ENCODE measurements at regions not wholly inside any gene's neighbourhood (a gene's known extent, or its start where the extent isn't known, plus 50 kb on each side); places are given as distances from the start of the nearest gene placed in this dataset.

DNA sequence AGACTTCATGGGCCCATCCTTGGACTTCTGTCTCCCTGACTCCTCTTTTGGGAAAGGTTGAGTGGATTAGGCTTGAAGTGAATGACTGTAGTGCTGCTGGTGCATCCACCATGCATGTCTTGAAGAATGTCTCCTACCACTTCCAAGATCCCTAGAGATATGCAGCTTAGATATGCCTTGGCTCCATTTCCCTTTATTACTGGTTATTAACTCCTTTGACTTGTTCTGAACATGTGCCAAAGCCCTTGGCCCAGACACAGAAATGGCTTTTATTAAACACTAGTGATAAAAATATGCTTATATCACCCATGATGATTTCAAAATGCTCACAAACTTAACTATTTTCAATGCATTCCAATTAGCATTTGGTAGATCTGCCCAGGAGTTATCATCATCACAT, 90.0 kb upstream of the SLC14A2 start (continued):
- TF ChIP-seq, protein P1, sequence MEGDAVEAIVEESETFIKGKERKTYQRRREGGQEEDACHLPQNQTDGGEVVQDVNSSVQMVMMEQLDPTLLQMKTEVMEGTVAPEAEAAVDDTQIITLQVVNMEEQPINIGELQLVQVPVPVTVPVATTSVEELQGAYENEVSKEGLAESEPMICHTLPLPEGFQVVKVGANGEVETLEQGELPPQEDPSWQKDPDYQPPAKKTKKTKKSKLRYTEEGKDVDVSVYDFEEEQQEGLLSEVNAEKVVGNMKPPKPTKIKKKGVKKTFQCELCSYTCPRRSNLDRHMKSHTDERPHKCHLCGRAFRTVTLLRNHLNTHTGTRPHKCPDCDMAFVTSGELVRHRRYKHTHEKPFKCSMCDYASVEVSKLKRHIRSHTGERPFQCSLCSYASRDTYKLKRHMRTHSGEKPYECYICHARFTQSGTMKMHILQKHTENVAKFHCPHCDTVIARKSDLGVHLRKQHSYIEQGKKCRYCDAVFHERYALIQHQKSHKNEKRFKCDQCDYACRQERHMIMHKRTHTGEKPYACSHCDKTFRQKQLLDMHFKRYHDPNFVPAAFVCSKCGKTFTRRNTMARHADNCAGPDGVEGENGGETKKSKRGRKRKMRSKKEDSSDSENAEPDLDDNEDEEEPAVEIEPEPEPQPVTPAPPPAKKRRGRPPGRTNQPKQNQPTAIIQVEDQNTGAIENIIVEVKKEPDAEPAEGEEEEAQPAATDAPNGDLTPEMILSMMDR (conservative IDR thresholded peaks at IDR 0.05; ENCODE audit: low read depth in 2 of 2) = no peak
- TF ChIP-seq STAT1 (IDR thresholded peaks at IDR 0.05; ENCODE audit: unreplicated experiment) = no peak
- TF ChIP-seq CREB1 (CRISPR knock-in tag; IDR thresholded peaks at IDR 0.05; ENCODE audit: low read depth) = no peak
- TF ChIP-seq, protein P2, sequence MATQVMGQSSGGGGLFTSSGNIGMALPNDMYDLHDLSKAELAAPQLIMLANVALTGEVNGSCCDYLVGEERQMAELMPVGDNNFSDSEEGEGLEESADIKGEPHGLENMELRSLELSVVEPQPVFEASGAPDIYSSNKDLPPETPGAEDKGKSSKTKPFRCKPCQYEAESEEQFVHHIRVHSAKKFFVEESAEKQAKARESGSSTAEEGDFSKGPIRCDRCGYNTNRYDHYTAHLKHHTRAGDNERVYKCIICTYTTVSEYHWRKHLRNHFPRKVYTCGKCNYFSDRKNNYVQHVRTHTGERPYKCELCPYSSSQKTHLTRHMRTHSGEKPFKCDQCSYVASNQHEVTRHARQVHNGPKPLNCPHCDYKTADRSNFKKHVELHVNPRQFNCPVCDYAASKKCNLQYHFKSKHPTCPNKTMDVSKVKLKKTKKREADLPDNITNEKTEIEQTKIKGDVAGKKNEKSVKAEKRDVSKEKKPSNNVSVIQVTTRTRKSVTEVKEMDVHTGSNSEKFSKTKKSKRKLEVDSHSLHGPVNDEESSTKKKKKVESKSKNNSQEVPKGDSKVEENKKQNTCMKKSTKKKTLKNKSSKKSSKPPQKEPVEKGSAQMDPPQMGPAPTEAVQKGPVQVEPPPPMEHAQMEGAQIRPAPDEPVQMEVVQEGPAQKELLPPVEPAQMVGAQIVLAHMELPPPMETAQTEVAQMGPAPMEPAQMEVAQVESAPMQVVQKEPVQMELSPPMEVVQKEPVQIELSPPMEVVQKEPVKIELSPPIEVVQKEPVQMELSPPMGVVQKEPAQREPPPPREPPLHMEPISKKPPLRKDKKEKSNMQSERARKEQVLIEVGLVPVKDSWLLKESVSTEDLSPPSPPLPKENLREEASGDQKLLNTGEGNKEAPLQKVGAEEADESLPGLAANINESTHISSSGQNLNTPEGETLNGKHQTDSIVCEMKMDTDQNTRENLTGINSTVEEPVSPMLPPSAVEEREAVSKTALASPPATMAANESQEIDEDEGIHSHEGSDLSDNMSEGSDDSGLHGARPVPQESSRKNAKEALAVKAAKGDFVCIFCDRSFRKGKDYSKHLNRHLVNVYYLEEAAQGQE (IDR thresholded peaks at IDR 0.05; ENCODE audit: unreplicated experiment) = no peak

DNA sequence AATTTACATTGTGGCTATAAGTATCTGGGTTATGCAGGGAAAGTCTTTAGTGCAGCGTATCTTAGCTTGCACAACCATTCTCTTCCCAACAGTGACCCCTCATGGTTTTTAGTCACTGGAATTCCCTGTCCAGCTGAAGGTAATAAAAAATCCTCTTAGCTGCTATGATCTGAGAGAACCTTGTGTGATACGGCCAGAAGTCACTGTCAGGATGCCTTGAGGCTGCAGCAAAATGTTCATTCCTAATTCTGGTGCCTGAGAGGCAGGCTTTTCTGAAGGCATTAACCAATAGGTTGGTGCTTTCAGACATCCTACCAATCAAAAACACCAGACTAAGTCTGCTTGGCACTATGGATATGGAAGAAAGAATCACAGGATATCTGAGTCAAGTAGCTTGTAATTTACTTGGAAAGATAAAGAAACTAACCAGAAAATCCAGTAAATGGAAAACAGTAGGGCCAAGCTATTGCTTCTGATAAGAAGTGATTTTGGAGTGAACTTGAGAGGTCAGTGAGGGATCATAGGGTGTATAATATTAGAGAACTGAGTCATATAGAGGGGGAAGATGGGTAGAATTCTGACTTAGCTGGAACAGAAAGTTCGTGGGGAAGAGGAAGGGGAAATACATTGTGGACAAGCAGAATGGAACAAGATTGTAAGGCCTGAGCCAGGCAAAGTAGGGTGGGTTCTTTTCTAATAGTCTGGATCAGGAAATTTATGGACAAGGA, 89.0 kb upstream of the SLC14A2 start:
- H3K4me2 ChIP-seq = no peak overlapping the region
- no peaks in the 10 kb centered on the region for H4K20me1 ChIP-seq (replicated peaks; ENCODE audit: insufficient read depth)
- H2AFZ ChIP-seq = no peak overlapping the region
- no peaks in the 10 kb centered on the region; the same call in 2 of the 3 replicates for H3K4me1 Mint-ChIP-seq
- H3K9me2 ChIP-seq (ENCODE audit: insufficient read depth) = 0 out of 2 replicates have a peak, but pooled peaks cover 6% of the 10 kb centered on the region
- H3K36me3 ChIP-seq (ENCODE audit: insufficient read depth) = no peaks in the 10 kb centered on the region
- no peak overlapping the region for H3K4me3 Mint-ChIP-seq
- no peaks in the 10 kb centered on the region for H3K27me3 ChIP-seq (ENCODE audit: insufficient read depth)
- no peak overlapping the region for H3K27ac Mint-ChIP-seq
- H3F3A ChIP-seq (replicated peaks; ENCODE audit: low read depth) = no peaks in the 10 kb centered on the region
- no peak overlapping the region for H3K4me3 ChIP-seq
- no peaks in the 10 kb centered on the region for H3K9me3 Mint-ChIP-seq
- H3K4me1 ChIP-seq (ENCODE audit: insufficient read depth) = no peaks in the 10 kb centered on the region
- H3K36me3 Mint-ChIP-seq (ENCODE audit: low read depth) = no peaks in the 10 kb centered on the region
- no peak for ATAC-seq
- H3K27me3 Mint-ChIP-seq (ENCODE audit: insufficient read depth, low read depth, poor library complexity) = peaks cover 3% of the 10 kb centered on the region
- H3K79me2 ChIP-seq (replicated peaks; ENCODE audit: insufficient read depth) = no peaks in the 10 kb centered on the region
- TF ChIP-seq, protein P1 (conservative IDR thresholded peaks at IDR 0.05; ENCODE audit: low read depth in 2 of 2) = peak in 1 of 2 experiments; percentile 31; a peak in 2 of 4 replicates
- no peak for TF ChIP-seq EZH2 (IDR thresholded peaks at IDR 0.05; ENCODE audit: low read depth, unreplicated experiment)
- no peak for DNase-seq (ENCODE audit: low spot score)
- no peak overlapping the region for H3K27ac ChIP-seq (ENCODE audit: low read depth)
